HL-60 (cell line): ENCODE measurements at regions not wholly inside any gene's neighbourhood (a gene's known extent, or its start where the extent isn't known, plus 50 kb on each side); places are given as distances from the start of the nearest gene placed in this dataset.

ENCODE experiments used
- GABPA ChIP-seq: IDR thresholded peaks from 2 replicates; pipeline ENCODE4 v1.6.1; 2012; ENCODE audit warnings: low read depth
- POLR2AphosphoS5 ChIP-seq: IDR thresholded peaks from 2 replicates; pipeline ENCODE4 v1.6.1; 2012; ENCODE audit warnings: low read depth
- SPI1 ChIP-seq: IDR thresholded peaks from 2 replicates; pipeline ENCODE4 v1.6.1; 2012; ENCODE audit warnings: low read depth, mild to moderate bottlenecking, borderline replicate concordance
- TF ChIP-seq, protein P1 (sequence below): IDR thresholded peaks from one replicate; pipeline ENCODE4 v1.5.1; 2011; ENCODE audit warnings: low read length, control low read depth, inconsistent platforms; ENCODE audit not compliant: insufficient read depth
- TF ChIP-seq, protein P2 (sequence below): IDR thresholded peaks from 2 replicates; pipeline ENCODE4 v1.6.1; 2012; ENCODE audit warnings: low read depth; ENCODE audit not compliant: insufficient replicate concordance

DNA sequence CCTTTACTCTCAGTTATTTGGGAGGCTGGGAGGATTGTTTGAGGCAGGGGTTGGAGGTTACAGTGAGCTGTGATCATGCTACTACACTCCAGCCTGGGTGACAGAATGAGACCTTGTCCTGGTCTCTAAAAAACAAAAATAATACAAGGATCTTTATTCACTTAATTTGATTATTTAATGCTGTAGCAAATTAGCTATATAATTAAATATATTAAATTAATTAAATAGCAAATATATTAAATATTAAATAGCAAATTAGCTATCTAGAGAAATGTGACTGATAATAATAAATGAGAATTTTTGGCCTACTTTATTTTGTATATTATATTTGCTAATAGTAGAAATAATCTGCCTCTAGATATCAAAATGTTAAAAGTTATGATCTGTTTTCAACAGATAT is 298.8 kb upstream of the NAV3 start:
- TF ChIP-seq, protein P1, sequence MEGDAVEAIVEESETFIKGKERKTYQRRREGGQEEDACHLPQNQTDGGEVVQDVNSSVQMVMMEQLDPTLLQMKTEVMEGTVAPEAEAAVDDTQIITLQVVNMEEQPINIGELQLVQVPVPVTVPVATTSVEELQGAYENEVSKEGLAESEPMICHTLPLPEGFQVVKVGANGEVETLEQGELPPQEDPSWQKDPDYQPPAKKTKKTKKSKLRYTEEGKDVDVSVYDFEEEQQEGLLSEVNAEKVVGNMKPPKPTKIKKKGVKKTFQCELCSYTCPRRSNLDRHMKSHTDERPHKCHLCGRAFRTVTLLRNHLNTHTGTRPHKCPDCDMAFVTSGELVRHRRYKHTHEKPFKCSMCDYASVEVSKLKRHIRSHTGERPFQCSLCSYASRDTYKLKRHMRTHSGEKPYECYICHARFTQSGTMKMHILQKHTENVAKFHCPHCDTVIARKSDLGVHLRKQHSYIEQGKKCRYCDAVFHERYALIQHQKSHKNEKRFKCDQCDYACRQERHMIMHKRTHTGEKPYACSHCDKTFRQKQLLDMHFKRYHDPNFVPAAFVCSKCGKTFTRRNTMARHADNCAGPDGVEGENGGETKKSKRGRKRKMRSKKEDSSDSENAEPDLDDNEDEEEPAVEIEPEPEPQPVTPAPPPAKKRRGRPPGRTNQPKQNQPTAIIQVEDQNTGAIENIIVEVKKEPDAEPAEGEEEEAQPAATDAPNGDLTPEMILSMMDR, result no peak
- TF ChIP-seq POLR2AphosphoS5, result no peak
- TF ChIP-seq, protein P2, sequence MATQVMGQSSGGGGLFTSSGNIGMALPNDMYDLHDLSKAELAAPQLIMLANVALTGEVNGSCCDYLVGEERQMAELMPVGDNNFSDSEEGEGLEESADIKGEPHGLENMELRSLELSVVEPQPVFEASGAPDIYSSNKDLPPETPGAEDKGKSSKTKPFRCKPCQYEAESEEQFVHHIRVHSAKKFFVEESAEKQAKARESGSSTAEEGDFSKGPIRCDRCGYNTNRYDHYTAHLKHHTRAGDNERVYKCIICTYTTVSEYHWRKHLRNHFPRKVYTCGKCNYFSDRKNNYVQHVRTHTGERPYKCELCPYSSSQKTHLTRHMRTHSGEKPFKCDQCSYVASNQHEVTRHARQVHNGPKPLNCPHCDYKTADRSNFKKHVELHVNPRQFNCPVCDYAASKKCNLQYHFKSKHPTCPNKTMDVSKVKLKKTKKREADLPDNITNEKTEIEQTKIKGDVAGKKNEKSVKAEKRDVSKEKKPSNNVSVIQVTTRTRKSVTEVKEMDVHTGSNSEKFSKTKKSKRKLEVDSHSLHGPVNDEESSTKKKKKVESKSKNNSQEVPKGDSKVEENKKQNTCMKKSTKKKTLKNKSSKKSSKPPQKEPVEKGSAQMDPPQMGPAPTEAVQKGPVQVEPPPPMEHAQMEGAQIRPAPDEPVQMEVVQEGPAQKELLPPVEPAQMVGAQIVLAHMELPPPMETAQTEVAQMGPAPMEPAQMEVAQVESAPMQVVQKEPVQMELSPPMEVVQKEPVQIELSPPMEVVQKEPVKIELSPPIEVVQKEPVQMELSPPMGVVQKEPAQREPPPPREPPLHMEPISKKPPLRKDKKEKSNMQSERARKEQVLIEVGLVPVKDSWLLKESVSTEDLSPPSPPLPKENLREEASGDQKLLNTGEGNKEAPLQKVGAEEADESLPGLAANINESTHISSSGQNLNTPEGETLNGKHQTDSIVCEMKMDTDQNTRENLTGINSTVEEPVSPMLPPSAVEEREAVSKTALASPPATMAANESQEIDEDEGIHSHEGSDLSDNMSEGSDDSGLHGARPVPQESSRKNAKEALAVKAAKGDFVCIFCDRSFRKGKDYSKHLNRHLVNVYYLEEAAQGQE, result no peak
- no peak for TF ChIP-seq GABPA
- TF ChIP-seq SPI1, result no peak
